Cardiac muscle cell (in vitro differentiated cells and primary cell): ENCODE measurements at regions not wholly inside any gene's neighbourhood (a gene's known extent, or its start where the extent isn't known, plus 50 kb on each side); places are given as distances from the start of the nearest gene placed in this dataset.

Experiments used
- DNase-seq, 2 donors: peaks; one replicate each; pipeline versions ENCODE4 v3.0.0 to v3.0.0-alpha.2; 2010 to 2017; ENCODE audit warnings: low read depth in 1 of 2, low spot score in 1 of 2
- H3K27ac ChIP-seq: fragments of 200-600 bp; sonication (generic); 2 replicates; pipeline ENCODE4 v1.5.1; 2016
- H3K27me3 ChIP-seq: fragments of 200-600 bp; sonication (generic); 2 replicates; pipeline ENCODE4 v1.6.0; 2016; ENCODE audit warnings: control low read depth
- H3K36me3 ChIP-seq: fragments of 200-600 bp; sonication (generic); 2 replicates; pipeline ENCODE4 v1.5.1; 2016; ENCODE audit warnings: control low read depth
- H3K4me1 ChIP-seq: fragments of 200-600 bp; sonication (generic); 2 replicates; pipeline ENCODE4 v1.8.1; 2017; ENCODE audit warnings: low read depth, mild to moderate bottlenecking, mixed run types
- H3K4me3 ChIP-seq: fragments of 200-600 bp; sonication (generic); 2 replicates; pipeline ENCODE4 v1.5.1; 2016; ENCODE audit warnings: mild to moderate bottlenecking
- H3K9me3 ChIP-seq: fragments of 200-600 bp; sonication (generic); 2 replicates; pipeline ENCODE4 v1.5.1; 2017; ENCODE audit warnings: low read depth, mild to moderate bottlenecking, control low read depth
- CTCF ChIP-seq: IDR thresholded peaks from 2 replicates; pipeline ENCODE4 v1.5.1; 2012; ENCODE audit warnings: low read depth, mild to moderate bottlenecking, low read length

GRCh38 chr21:19553919-19554615, 1150.5 kb upstream of the TMPRSS15 start:
- Histone ChIP-seq H3K4me1 (no peaks in the 10 kb centered on the region), H3K9me3 (no peaks in the 10 kb centered on the region), H3K27ac (no peak overlapping the region), H3K36me3 (no peaks in the 10 kb centered on the region), H3K4me3 (no peak overlapping the region), H3K27me3 (no peaks in the 10 kb centered on the region)
- peak in 1 of 2 donors; percentile 1 for DNase-seq
- no peak for TF ChIP-seq CTCF

- no peak overlapping the region for H3K4me3 ChIP-seq
- no peak for TF ChIP-seq CTCF
- DNase-seq = no peak
- H3K27ac ChIP-seq = no peak overlapping the region
- no peaks in the 10 kb centered on the region for H3K4me1 ChIP-seq
- no peaks in the 10 kb centered on the region for H3K27me3 ChIP-seq
- H3K36me3 ChIP-seq = no peaks in the 10 kb centered on the region
- H3K9me3 ChIP-seq = no peaks in the 10 kb centered on the region
Measured at GRCh38 chr21:19557046-19557445, 1153.5 kb upstream of the TMPRSS15 start.

GRCh38 chr21:19557488-19557887, 1153.9 kb upstream of the TMPRSS15 start:
- no peaks in the 10 kb centered on the region for H3K27me3 ChIP-seq
- TF ChIP-seq CTCF = no peak
- no peaks in the 10 kb centered on the region for H3K4me1 ChIP-seq
- no peaks in the 10 kb centered on the region for H3K9me3 ChIP-seq
- no peak for DNase-seq
- H3K27ac ChIP-seq = no peak overlapping the region
- H3K36me3 ChIP-seq = no peaks in the 10 kb centered on the region
- H3K4me3 ChIP-seq = no peak overlapping the region

- no peaks in the 10 kb centered on the region for H3K4me1 ChIP-seq
- no peak for DNase-seq
- H3K4me3 ChIP-seq = no peak overlapping the region
- H3K36me3 ChIP-seq = no peaks in the 10 kb centered on the region
- H3K27me3 ChIP-seq = no peaks in the 10 kb centered on the region
- H3K9me3 ChIP-seq = no peaks in the 10 kb centered on the region
- no peak overlapping the region for H3K27ac ChIP-seq
- no peak for TF ChIP-seq CTCF
Measured at GRCh38 chr21:19565587-19565986, 1162.0 kb upstream of the TMPRSS15 start.

GRCh38 chr21:19566975-19567374, 1163.4 kb upstream of the TMPRSS15 start:
- Histone ChIP-seq H3K36me3 (no peaks in the 10 kb centered on the region), H3K27ac (no peak overlapping the region), H3K4me3 (no peak overlapping the region), H3K4me1 (no peaks in the 10 kb centered on the region), H3K9me3 (no peaks in the 10 kb centered on the region), H3K27me3 (no peaks in the 10 kb centered on the region)
- no peak for TF ChIP-seq CTCF
- DNase-seq = no peak
